ENCODE measurements at regions not wholly inside any gene's neighbourhood (a gene's known extent, or its start where the extent isn't known, plus 50 kb on each side); places are given as distances from the start of the nearest gene placed in this dataset.

DNA sequence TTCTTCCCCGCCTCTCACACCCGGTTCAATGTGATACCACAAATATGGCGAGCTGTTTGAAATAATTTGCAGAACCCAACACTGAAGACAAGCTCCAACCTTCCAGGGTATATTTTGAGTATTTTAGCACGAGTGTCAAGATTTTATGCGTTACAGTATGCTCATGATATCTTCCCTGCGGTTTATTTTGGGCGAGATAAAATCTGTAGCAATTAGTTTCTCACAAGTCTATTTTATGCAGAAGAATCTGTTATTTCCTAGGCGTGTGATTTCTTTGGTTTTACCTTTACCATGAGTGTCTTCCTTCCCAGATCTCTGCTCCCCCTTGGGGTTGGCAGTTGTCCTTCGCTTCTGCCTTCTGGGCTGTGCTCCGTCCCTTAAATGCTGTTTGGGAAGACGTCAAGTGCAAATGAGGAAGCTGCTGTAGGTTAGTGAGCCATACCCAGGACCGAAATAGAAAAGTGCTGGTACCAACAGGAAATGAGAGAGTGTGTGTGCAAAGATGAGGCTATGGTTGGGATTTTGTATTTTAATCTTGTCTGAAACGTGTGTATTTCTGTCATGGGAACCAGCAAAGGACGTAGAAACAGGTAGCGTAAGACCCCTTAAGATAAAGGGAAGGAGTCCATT, 299.8 kb downstream of the KLF6 start:
- TF ChIP-seq SIN3A (IDR thresholded peaks at IDR 0.05; ENCODE audit: borderline replicate concordance, insufficient read depth, low read length) (no peak), POLR2AphosphoS5 (IDR thresholded peaks at IDR 0.05; ENCODE audit: low read depth, low read length) (no peak)
- TF ChIP-seq, protein P1, sequence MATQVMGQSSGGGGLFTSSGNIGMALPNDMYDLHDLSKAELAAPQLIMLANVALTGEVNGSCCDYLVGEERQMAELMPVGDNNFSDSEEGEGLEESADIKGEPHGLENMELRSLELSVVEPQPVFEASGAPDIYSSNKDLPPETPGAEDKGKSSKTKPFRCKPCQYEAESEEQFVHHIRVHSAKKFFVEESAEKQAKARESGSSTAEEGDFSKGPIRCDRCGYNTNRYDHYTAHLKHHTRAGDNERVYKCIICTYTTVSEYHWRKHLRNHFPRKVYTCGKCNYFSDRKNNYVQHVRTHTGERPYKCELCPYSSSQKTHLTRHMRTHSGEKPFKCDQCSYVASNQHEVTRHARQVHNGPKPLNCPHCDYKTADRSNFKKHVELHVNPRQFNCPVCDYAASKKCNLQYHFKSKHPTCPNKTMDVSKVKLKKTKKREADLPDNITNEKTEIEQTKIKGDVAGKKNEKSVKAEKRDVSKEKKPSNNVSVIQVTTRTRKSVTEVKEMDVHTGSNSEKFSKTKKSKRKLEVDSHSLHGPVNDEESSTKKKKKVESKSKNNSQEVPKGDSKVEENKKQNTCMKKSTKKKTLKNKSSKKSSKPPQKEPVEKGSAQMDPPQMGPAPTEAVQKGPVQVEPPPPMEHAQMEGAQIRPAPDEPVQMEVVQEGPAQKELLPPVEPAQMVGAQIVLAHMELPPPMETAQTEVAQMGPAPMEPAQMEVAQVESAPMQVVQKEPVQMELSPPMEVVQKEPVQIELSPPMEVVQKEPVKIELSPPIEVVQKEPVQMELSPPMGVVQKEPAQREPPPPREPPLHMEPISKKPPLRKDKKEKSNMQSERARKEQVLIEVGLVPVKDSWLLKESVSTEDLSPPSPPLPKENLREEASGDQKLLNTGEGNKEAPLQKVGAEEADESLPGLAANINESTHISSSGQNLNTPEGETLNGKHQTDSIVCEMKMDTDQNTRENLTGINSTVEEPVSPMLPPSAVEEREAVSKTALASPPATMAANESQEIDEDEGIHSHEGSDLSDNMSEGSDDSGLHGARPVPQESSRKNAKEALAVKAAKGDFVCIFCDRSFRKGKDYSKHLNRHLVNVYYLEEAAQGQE (IDR thresholded peaks at IDR 0.05; ENCODE audit: insufficient read depth in 1 of 2, low read depth in 2 of 2, low read length in 2 of 2): no peak
